Activated naive CD8-positive, alpha-beta T cell (primary cell): ENCODE measurements at regions not wholly inside any gene's neighbourhood (a gene's known extent, or its start where the extent isn't known, plus 50 kb on each side); places are given as distances from the start of the nearest gene placed in this dataset.
"Not testable (repeated sequence)": the region's sequence is repeated elsewhere in the genome, so short reads cannot be mapped to it uniquely, and the experiment has no call there.

Source experiments
- H3K27ac Mint-ChIP-seq: one replicate; pipeline ENCODE4 v1.8.0; 2021; ENCODE audit warnings: mixed read lengths
- H3K27me3 Mint-ChIP-seq: one replicate; pipeline ENCODE4 v1.8.0; 2021; ENCODE audit warnings: mixed read lengths
- H3K36me3 Mint-ChIP-seq: one replicate; pipeline ENCODE4 v1.8.0; 2021; ENCODE audit warnings: mixed read lengths
- H3K4me1 Mint-ChIP-seq: one replicate; pipeline ENCODE4 v1.8.0; 2021; ENCODE audit warnings: low read depth, mixed read lengths
- H3K4me3 Mint-ChIP-seq: one replicate; pipeline ENCODE4 v1.8.0; 2021; ENCODE audit warnings: mild to moderate bottlenecking, mixed read lengths
- H3K9me3 Mint-ChIP-seq: one replicate; pipeline ENCODE4 v1.8.0; 2021; ENCODE audit warnings: low read depth, mixed read lengths

DNA sequence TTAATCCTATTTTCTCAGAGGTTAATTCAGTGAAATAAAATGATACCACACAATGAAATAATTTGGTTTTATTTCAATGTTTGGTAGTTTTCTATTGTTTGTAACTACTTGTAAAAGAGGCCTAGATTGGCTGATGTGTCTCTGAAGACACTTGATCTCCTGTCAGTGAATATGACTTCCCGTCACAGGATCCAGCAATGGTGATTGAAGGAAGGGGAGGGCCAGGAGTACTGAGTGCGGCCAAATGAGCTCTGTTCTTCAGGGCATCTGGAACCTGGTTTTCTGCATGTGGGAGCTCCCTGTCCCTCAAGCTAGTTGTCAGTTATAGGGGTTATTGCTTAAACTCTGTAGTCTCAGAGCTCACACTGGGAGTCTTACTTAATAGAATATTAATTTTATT is 86.5 kb upstream of the OTUD4 start:
- H3K4me1 Mint-ChIP-seq: no peaks in the 10 kb centered on the region
- no peaks in the 10 kb centered on the region for H3K9me3 Mint-ChIP-seq
- no peak overlapping the region for H3K4me3 Mint-ChIP-seq
- H3K27me3 Mint-ChIP-seq: no peaks in the 10 kb centered on the region
- no peak overlapping the region for H3K27ac Mint-ChIP-seq
- no peaks in the 10 kb centered on the region for H3K36me3 Mint-ChIP-seq

DNA sequence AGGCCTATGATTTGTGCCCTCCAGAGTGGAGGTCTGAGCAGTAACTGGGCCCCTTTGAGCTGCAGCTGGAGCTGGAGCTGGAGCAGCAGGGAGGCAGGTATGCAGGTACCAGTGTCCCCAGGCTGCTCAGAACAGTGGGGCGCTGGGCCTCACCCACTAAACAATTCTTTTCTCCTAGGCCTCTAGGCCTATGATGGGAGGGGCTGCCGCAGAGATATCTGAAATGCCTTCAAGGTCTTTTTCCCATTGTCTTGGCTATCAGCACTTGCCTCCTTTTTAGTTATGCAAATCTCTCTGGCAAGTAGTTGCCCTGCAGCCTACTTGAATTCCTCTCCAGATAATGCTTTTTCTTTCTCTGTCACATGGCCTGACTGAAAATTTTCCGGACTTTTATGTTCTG is 79.7 kb upstream of the OTUD4 start:
- Mint-ChIP-seq H3K27ac (no peak overlapping the region), H3K36me3 (peaks cover 2% of the 10 kb centered on the region), H3K27me3 (no peaks in the 10 kb centered on the region), H3K4me3 (no peak overlapping the region), H3K4me1 (no peaks in the 10 kb centered on the region), H3K9me3 (no peaks in the 10 kb centered on the region)

DNA sequence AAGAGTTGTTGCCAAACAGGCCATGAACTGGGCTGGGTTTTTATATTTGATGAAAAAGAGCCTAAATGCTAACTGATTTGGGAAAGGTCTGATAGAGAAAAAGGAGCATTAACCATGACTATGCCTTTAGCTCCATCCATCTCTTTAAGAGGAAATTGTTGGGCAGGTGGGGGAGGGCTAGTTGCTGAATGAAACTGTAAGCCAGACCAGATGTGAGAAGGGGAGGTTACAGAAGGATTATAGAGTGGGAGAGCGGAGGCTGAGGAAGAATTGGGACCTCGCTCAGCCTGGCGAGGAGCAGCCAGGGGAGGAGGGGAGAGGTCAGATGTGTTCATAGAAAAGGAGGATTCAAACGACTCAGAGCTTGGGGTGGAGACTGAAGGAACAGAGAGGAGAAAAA is 74.9 kb upstream of the OTUD4 start:
- not testable (repeated sequence) for H3K4me1 Mint-ChIP-seq, H3K36me3 Mint-ChIP-seq, H3K27ac Mint-ChIP-seq, H3K27me3 Mint-ChIP-seq, H3K9me3 Mint-ChIP-seq, H3K4me3 Mint-ChIP-seq

DNA sequence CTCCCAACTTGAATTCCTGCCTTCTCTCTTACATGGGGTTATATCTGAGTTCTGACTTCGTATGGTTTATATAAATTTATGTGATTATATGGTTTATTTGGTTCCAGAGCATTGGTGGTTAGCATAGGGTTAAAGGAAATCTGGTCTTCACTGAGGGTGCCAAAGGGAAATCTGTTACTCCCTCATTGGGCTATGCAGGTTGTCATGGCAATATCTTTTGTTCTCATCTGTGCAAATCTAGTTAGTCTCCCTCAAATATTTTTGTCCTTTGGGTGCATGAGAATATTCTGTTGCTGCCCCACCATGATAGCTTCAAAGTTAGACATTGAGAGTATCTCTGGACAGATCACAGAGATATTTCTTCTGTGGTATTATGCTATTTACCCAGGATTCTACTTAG is 71.8 kb upstream of the OTUD4 start:
- H3K36me3 Mint-ChIP-seq: no peaks in the 10 kb centered on the region
- H3K4me3 Mint-ChIP-seq: no peak overlapping the region

DNA sequence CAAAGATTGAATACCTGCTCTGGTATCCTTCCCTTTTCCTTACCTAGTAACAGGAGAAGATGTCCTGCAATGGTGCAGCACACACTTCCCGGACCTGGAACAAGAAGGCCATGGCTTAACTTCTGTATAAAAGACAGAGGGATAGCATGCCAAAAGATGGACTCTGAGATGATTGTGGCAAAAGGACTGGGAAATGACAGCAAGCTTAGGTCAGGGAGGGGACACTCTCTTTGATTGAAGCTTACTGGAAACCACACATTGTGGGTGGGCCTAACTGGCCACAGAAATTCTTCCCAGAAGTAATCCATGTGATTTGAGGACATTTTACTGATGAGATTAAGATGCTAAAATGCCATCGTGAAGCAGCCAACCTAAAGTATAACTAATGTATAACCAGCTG is 71.0 kb upstream of the OTUD4 start:
- no peaks in the 10 kb centered on the region for H3K9me3 Mint-ChIP-seq
- no peaks in the 10 kb centered on the region for H3K36me3 Mint-ChIP-seq
- no peaks in the 10 kb centered on the region for H3K4me1 Mint-ChIP-seq
- H3K4me3 Mint-ChIP-seq: no peak overlapping the region
- peaks cover 7% of the 10 kb centered on the region for H3K27me3 Mint-ChIP-seq
- H3K27ac Mint-ChIP-seq: no peak overlapping the region

More for the DNA sequence above, 71.8 kb upstream of the OTUD4 start:
- H3K9me3 Mint-ChIP-seq: no peaks in the 10 kb centered on the region
- H3K4me1 Mint-ChIP-seq: no peaks in the 10 kb centered on the region
- no peak overlapping the region for H3K27ac Mint-ChIP-seq
- peaks cover 7% of the 10 kb centered on the region for H3K27me3 Mint-ChIP-seq

DNA sequence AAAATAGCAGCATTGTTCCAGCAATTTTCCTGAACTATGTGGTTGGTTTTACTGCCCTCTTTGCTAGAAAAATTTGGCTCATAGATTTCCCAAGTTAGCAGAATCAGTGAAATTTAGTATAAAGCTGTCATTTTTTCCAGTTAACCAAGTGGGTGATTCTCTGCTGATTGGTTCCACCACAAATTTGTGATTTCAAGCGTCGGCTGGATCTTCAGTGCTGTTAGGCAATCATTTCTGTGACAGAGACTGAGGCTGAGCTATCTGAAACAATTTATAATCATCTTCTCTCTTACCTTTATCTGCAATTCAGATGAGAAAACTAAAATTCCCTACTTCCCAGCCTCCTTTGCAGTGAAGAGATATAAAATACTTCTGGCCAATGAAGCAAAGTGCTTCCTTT is 68.6 kb upstream of the OTUD4 start:
- no peaks in the 10 kb centered on the region for H3K4me1 Mint-ChIP-seq
- no peaks in the 10 kb centered on the region for H3K9me3 Mint-ChIP-seq
- peaks cover 11% of the 10 kb centered on the region for H3K27me3 Mint-ChIP-seq
- no peaks in the 10 kb centered on the region for H3K36me3 Mint-ChIP-seq
- no peak overlapping the region for H3K27ac Mint-ChIP-seq
- no peak overlapping the region for H3K4me3 Mint-ChIP-seq

DNA sequence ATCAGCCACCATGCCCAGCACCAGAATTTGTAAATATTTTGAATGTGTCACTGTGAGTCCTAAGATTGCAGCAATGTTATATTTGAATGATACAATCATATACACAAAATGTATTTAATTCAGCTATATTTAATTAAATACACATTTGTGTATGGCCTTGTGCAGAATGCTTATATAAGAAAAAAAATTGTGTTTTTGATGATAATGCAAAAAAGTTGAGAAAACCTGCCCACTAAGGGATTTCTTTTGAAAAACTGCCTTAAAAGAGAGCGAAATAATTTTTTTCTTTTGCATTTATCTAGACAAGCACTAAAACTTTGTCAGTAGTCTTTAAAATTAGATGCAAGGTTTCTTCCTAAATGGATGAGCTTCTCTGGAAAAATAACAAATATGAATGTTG is 68.1 kb upstream of the OTUD4 start:
- H3K4me3 Mint-ChIP-seq: no peak overlapping the region
- H3K4me1 Mint-ChIP-seq: no peaks in the 10 kb centered on the region
- H3K9me3 Mint-ChIP-seq: no peaks in the 10 kb centered on the region
- peaks cover 11% of the 10 kb centered on the region for H3K27me3 Mint-ChIP-seq
- H3K27ac Mint-ChIP-seq: no peak overlapping the region
- H3K36me3 Mint-ChIP-seq: no peaks in the 10 kb centered on the region

DNA sequence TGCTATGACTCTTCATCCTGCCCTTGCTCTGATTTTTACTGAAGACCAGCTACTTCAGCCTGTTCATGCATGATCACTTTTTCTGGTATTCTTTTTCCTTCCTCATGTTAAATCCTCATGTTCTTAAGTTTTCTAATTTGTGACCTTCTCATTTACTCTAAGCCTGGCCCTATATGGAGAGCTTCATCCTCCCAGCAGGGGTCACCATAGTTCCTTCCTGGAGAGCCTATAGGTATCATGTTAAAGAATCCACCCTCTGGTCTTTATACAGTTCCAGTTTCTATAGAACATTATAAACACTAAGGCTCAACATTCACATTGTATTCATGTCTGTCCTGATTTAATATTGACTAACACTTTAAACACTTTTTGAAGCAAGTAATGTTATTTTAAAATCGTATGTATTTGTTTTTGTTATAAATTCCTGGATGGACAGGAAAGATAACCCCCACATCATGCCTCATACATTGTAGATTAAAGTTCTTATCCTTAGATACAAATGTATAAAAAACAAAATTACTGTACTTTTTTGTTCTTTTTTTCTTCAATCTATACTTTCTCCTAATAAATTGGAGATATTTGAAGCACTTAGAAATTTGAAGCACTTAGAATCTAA is 53.8 kb upstream of the OTUD4 start:
- H3K4me3 Mint-ChIP-seq: no peak overlapping the region
- no peaks in the 10 kb centered on the region for H3K4me1 Mint-ChIP-seq
- no peak overlapping the region for H3K27ac Mint-ChIP-seq
- H3K27me3 Mint-ChIP-seq: peaks cover 4% of the 10 kb centered on the region
- no peaks in the 10 kb centered on the region for H3K9me3 Mint-ChIP-seq
- H3K36me3 Mint-ChIP-seq: no peaks in the 10 kb centered on the region

DNA sequence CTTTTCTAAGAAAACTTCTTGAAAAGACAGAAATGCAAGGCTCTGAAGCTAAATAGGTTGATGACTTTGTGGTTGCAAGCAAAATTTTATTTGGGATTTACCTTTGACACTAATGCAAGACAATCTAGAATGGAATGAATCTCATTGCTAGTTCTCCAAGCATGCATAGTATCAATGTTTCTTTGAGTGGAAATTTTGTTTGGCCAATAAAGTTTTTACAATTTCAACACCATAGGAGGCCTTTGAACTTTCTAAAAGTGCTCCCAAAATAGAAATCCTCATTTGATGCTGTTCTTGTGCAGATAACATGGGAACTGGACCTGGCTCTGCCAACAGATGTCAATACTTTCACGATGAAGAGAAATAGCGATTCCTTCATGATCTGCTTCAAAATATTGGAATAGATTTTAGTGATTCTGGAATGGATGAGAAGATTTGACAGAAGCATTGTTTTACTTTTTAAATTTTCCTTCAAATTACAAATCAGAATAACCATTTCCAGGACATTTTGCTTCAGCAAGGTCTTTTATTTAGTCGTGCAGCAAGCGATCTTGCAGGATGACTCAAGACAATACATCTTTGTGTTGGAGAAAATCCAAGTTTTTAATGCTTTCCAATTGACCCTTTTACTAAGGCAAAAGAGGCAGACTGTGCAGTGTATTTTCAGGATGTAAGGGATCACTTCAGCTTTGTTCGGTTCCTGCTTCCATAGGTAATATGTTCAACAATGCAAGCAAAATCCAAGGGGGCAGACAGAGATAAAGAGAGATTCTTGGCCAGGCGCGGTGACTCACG is 51.7 kb upstream of the OTUD4 start:
- peaks cover 6% of the 10 kb centered on the region for H3K27me3 Mint-ChIP-seq
- H3K36me3 Mint-ChIP-seq: peaks cover 5% of the 10 kb centered on the region
- H3K9me3 Mint-ChIP-seq: no peaks in the 10 kb centered on the region
- H3K4me1 Mint-ChIP-seq: no peaks in the 10 kb centered on the region
- H3K27ac Mint-ChIP-seq: no peak overlapping the region
- no peak overlapping the region for H3K4me3 Mint-ChIP-seq

DNA sequence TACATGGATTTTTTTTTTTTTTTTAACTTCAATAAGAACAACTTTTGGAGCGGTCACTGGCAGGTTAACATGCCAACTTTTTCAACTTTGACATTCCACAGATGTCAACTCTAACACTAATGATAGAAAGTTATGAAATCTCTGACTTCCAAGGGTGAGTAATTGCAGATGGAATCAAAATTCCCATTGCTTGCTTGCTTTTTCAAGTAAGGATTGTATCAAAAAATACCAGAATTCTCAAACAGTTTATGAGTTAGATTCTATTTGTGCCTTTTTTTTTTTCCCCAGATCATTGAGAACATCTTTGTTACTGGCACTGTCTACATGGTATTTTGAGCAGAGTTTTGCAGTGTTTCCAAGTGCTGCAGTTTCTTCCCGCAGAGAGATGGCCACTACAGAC is 50.3 kb upstream of the OTUD4 start:
- no peak overlapping the region for H3K4me3 Mint-ChIP-seq
- no peaks in the 10 kb centered on the region for H3K9me3 Mint-ChIP-seq
- no peaks in the 10 kb centered on the region for H3K4me1 Mint-ChIP-seq
- H3K27ac Mint-ChIP-seq: no peak overlapping the region
- peaks cover 6% of the 10 kb centered on the region for H3K27me3 Mint-ChIP-seq
- peaks cover 5% of the 10 kb centered on the region for H3K36me3 Mint-ChIP-seq
